HCT116 (cell line): ENCODE measurements at regions not wholly inside any gene's neighbourhood (a gene's known extent, or its start where the extent isn't known, plus 50 kb on each side); places are given as distances from the start of the nearest gene placed in this dataset.

Source experiments
- ATAC-seq: fragments of 200-7000 bp; cut with Tn5 transposase; 2 replicates; pipeline ENCODE4 v1.9.1; 2020; ENCODE audit warnings: mild to moderate bottlenecking, moderate library complexity
- BruUV-seq: library from RNA; stranded (reverse); fragments of 400-500 nt; replicated peaks from 2 replicates; lab custom pipeline; 2021; lab: Mats Ljungman, UMichigan
- CTCF ChIA-PET: fragments of 300-600 bp; sonication (Branson Sonifier 250); formaldehyde crosslinking; loops from one replicate; lab custom pipeline; 2021; ENCODE audit warnings: antibody characterized with exemption; lab: Charles Lee
- POLR2A ChIA-PET: fragments of 300-600, 350-600 bp; sonication (Branson Sonifier 250); formaldehyde crosslinking; loops from one replicate; lab custom pipeline; 2021; ENCODE audit warnings: antibody characterized with exemption; lab: Charles Lee
- RAD21 ChIA-PET, 2 experiments: fragments of 300-600 bp; sonication (Branson Sonifier 250); formaldehyde crosslinking; loops; one replicate each; lab custom pipeline; 2023; ENCODE audit warnings: low total read pairs in 2 of 2; ENCODE audit not compliant: uncharacterized antibody in 2 of 2, unreplicated experiment in 2 of 2, low non-redundant PET in 1 of 2; lab: Charles Lee
- DNase-seq: peaks from one replicate; pipeline ENCODE4 v3.0.0-alpha.2; 2010; ENCODE audit warnings: low read depth, low spot score
- H2AFZ ChIP-seq: fragments of 200-600 bp; shearing (Covaris generic), sonication (generic); 2 replicates; pipeline ENCODE4 v1.6.1; 2017; ENCODE audit warnings: low read depth, mixed run types, mixed read lengths, antibody characterized with exemption, low read length; ENCODE audit not compliant: poor library complexity, severe bottlenecking
- H3K27ac ChIP-seq: 2 replicates; pipeline ENCODE4 v1.5.1; 2012; ENCODE audit warnings: low read depth, low read length
- H3K27me3 ChIP-seq: fragments of 200-600 bp; sonication (generic); 2 replicates; pipeline ENCODE4 v1.6.1; 2016; ENCODE audit warnings: mixed run types, low read length, mixed read lengths; ENCODE audit not compliant: insufficient read depth
- H3K36me3 ChIP-seq, 2 experiments: fragments of 200-500 bp in 1 of 2; fragments of 200-600 bp in 1 of 2; sonication (Bioruptor generic) in 1 of 2; sonication (generic) in 1 of 2; 2 replicates each; pipeline versions ENCODE4 v1.5.1 to v1.6.1; 2014 to 2016; ENCODE audit warnings: low read length in 2 of 2, inconsistent platforms in 1 of 2, mixed read lengths in 1 of 2, mixed run types in 1 of 2; ENCODE audit not compliant: insufficient read depth in 2 of 2, control insufficient read depth in 1 of 2
- H3K4me1 ChIP-seq, 2 experiments: fragments of 200-600 bp in 1 of 2; sonication (generic) in 1 of 2; 2 replicates each; pipeline versions ENCODE4 v1.5.1 to v1.6.1; 2012 to 2017; ENCODE audit warnings: low read length in 2 of 2, inconsistent platforms in 1 of 2, mild to moderate bottlenecking in 1 of 2, mixed read lengths in 1 of 2, mixed run types in 1 of 2, moderate library complexity in 1 of 2; ENCODE audit not compliant: insufficient read depth in 2 of 2, control insufficient read depth in 1 of 2
- H3K4me2 ChIP-seq: fragments of 200-600 bp; sonication (generic); 2 replicates; pipeline ENCODE4 v1.6.1; 2017; ENCODE audit warnings: mixed run types, low read length, mixed read lengths
- H3K4me3 ChIP-seq, 2 experiments: fragments of 200-600 bp in 1 of 2; sonication (generic) in 1 of 2; replicated peaks in 1 of 2; 2 replicates each; pipeline ENCODE4 v1.5.1; 2011 to 2016; ENCODE audit warnings: low read length in 2 of 2, control low read depth in 1 of 2, low read depth in 1 of 2, mild to moderate bottlenecking in 1 of 2, mixed read lengths in 1 of 2, mixed run types in 1 of 2
- H3K79me2 ChIP-seq: fragments of 200-600 bp; sonication (generic); 2 replicates; pipeline ENCODE4 v1.6.1; 2017; ENCODE audit warnings: mild to moderate bottlenecking, mixed run types, low read length, moderate library complexity, mixed read lengths; ENCODE audit not compliant: insufficient read depth
- H3K9ac ChIP-seq: fragments of 200-600 bp; sonication (generic); 2 replicates; pipeline ENCODE4 v1.6.1; 2016; ENCODE audit warnings: low read length, mixed read lengths
- H3K9me2 ChIP-seq: fragments of 200-600 bp; sonication (generic), shearing (Covaris generic); 2 replicates; pipeline ENCODE4 v1.6.1; 2017; ENCODE audit warnings: mixed run types, mild to moderate bottlenecking, moderate library complexity; ENCODE audit not compliant: insufficient read depth
- H3K9me3 ChIP-seq, 2 experiments: fragments of 200-500 bp in 1 of 2; fragments of 200-600 bp in 1 of 2; sonication (Bioruptor generic) in 1 of 2; sonication (generic) in 1 of 2; 2 replicates each; pipeline ENCODE4 v1.6.1; 2014 to 2017; ENCODE audit warnings: low read length in 2 of 2, mixed read lengths in 2 of 2, inconsistent platforms in 1 of 2, low read depth in 1 of 2, mild to moderate bottlenecking in 1 of 2, mixed run types in 1 of 2, moderate library complexity in 1 of 2; ENCODE audit not compliant: control insufficient read depth in 1 of 2, insufficient read depth in 1 of 2
- H4K20me1 ChIP-seq: fragments of 200-600 bp; sonication (generic), shearing (Covaris generic); 2 replicates; pipeline ENCODE4 v1.6.1; 2017; ENCODE audit warnings: mixed run types, mild to moderate bottlenecking, moderate library complexity; ENCODE audit not compliant: insufficient read depth
- CEBPB ChIP-seq: IDR thresholded peaks from 2 replicates; pipeline ENCODE4 v1.6.1; 2012; ENCODE audit warnings: low read depth
- CTCF ChIP-seq, 3 experiments: fragments of 200-600 bp in 1 of 3; sonication (generic) in 1 of 3; IDR thresholded peaks in 2 of 3; conservative IDR thresholded peaks in 1 of 3; 2 replicates each; pipeline ENCODE4 v1.5.1; 2012 to 2017; ENCODE audit warnings: low read depth in 2 of 3, low read length in 2 of 3, antibody characterized with exemption in 1 of 3, borderline replicate concordance in 1 of 3, control low read depth in 1 of 3, mild to moderate bottlenecking in 1 of 3, mixed read lengths in 1 of 3, mixed run types in 1 of 3, moderate library complexity in 1 of 3; ENCODE audit not compliant: insufficient read depth in 1 of 3
- EGR1 ChIP-seq: IDR thresholded peaks from 2 replicates; pipeline ENCODE4 v1.6.1; 2012; ENCODE audit warnings: low read depth
- EZH2phosphoT487 ChIP-seq: fragments of 200-600 bp; IDR thresholded peaks from 2 replicates; pipeline ENCODE4 v1.6.1; 2018; ENCODE audit warnings: antibody characterized with exemption, borderline replicate concordance
- FOSL1 ChIP-seq: IDR thresholded peaks from 2 replicates; pipeline ENCODE4 v1.6.1; 2012; ENCODE audit warnings: low read depth
- JUND ChIP-seq: IDR thresholded peaks from 2 replicates; pipeline ENCODE4 v1.6.1; 2012
- MAX ChIP-seq: IDR thresholded peaks from 2 replicates; pipeline ENCODE4 v1.6.1; 2012
- POLR2A ChIP-seq: IDR thresholded peaks from 2 replicates; pipeline ENCODE4 v1.7.0; 2011; ENCODE audit warnings: borderline replicate concordance; ENCODE audit not compliant: insufficient read depth, insufficient read length; ENCODE audit errors: extremely low read depth
- POLR2AphosphoS5 ChIP-seq: IDR thresholded peaks from 2 replicates; pipeline ENCODE4 v1.6.1; 2011; ENCODE audit warnings: mild to moderate bottlenecking, low read depth, low read length, moderate library complexity
- RAD21 ChIP-seq: IDR thresholded peaks from 2 replicates; pipeline ENCODE4 v1.6.1; 2012; ENCODE audit warnings: low read depth, mild to moderate bottlenecking
- SIN3A ChIP-seq: IDR thresholded peaks from 2 replicates; pipeline ENCODE4 v1.6.1; 2012; ENCODE audit warnings: low read depth
- YY1 ChIP-seq: IDR thresholded peaks from 2 replicates; pipeline ENCODE4 v1.6.1; 2011; ENCODE audit warnings: low read length, low read depth, moderate library complexity, mild to moderate bottlenecking; ENCODE audit not compliant: insufficient replicate concordance; ENCODE audit errors: extremely low read depth
- ZBTB33 ChIP-seq: IDR thresholded peaks from 2 replicates; pipeline ENCODE4 v1.6.1; 2011; ENCODE audit warnings: mild to moderate bottlenecking, low read length, moderate library complexity; ENCODE audit not compliant: insufficient replicate concordance; ENCODE audit errors: extremely low read depth
- ZFX ChIP-seq: fragments of 450-650 bp; IDR thresholded peaks from 2 replicates; pipeline ENCODE4 v1.6.1; 2017
- intact Hi-C: fragments of 100-400 bp; cut with micrococcal nuclease; formaldehyde crosslinking; loops from 2 replicates; pipeline ENCODE4 v1.10.0; 2022

DNA sequence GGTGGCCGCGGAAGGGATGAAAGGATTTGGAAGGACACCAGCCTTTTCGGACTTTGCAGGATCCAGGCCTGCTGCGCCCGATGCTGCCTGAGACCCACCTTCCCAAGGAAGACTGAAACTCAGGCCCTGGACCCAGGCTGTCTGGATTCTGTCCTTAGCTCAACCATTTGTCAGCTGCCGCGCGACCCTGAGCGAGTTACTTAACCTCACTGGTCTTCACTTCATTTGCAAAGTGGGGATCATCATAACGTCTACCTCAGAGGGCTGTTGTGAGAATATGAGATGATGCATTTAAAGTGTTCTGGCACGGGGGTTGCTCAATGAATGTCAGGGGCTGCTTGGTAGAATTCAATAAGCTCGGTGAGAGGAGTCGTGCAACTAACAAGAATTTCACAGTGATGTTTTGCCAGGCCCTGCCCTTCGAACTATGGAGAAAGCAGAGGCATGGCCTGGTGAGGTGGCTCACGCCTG lies 104.2 kb upstream of the PRDM1 start:
- Histone ChIP-seq H3K4me3 (no peak overlapping the region), H3K4me2 (no peak overlapping the region), H3K79me2 (no peaks in the 10 kb centered on the region), H3K27ac (no peak overlapping the region), H3K36me3 (no peaks in the 10 kb centered on the region), H3K9ac (no peak overlapping the region), H4K20me1 (no peaks in the 10 kb centered on the region), H3K4me1 (peaks cover 0 to 3% of the 10 kb centered on the region in 2 experiments; a peak in 1 of 4 replicates), H3K9me2 (no peaks in the 10 kb centered on the region), H2AFZ (no peak overlapping the region), H3K9me3 (no peaks in the 10 kb centered on the region), H3K27me3 (no peaks in the 10 kb centered on the region)
- no peak for ATAC-seq
- intact Hi-C loops, result no loop called here
- POLR2A ChIA-PET, result no interaction called here
- DNase-seq, result no peak
- RAD21 ChIA-PET, result no interaction called here
- CTCF ChIA-PET, result no interaction called here
- no TSS peak for BruUV-seq
- TF ChIP-seq JUND (no peak), CEBPB (no peak)

- Histone ChIP-seq H2AFZ (no peak overlapping the region), H3K79me2 (no peaks in the 10 kb centered on the region), H3K4me3 (no peak overlapping the region), H3K4me2 (no peak overlapping the region), H3K36me3 (no peaks in the 10 kb centered on the region), H4K20me1 (no peaks in the 10 kb centered on the region), H3K4me1 (peaks cover 0 to 3% of the 10 kb centered on the region in 2 experiments; a peak in 1 of 4 replicates), H3K9ac (no peak overlapping the region), H3K9me3 (no peaks in the 10 kb centered on the region), H3K9me2 (no peaks in the 10 kb centered on the region), H3K27me3 (no peaks in the 10 kb centered on the region), H3K27ac (no peak overlapping the region)
- ChIA-PET CTCF (no interaction called here), RAD21 (no interaction called here), POLR2A (no interaction called here)
- DNase-seq, result no peak
- BruUV-seq, result no TSS peak
- intact Hi-C loops, result no loop called here
- no peak for ATAC-seq
- TF ChIP-seq EGR1, result no peak
- no peak for TF ChIP-seq MAX
- no peak for TF ChIP-seq YY1
- no peak for TF ChIP-seq POLR2AphosphoS5
- TF ChIP-seq POLR2A, result no peak
- no peak for TF ChIP-seq EZH2phosphoT487
- no peak for TF ChIP-seq CTCF (IDR thresholded peaks at IDR 0.05 in 2 of 3, conservative IDR thresholded peaks at IDR 0.05 in 1 of 3; ENCODE audit: borderline replicate concordance in 1 of 3, insufficient read depth in 1 of 3, low read depth in 2 of 3, low read length in 2 of 3)
- TF ChIP-seq RAD21, result no peak
- no peak for TF ChIP-seq JUND
- no peak for TF ChIP-seq ZFX
- no peak for TF ChIP-seq SIN3A
- no peak for TF ChIP-seq FOSL1
- no peak for TF ChIP-seq ZBTB33
These were observed 104.9 kb upstream of the PRDM1 start for GRCh38 chr6:105981002-105981887.
